Kidney (tissue), 13 donors: ENCODE measurements at regions not wholly inside any gene's neighbourhood (a gene's known extent, or its start where the extent isn't known, plus 50 kb on each side); places are given as distances from the start of the nearest gene placed in this dataset.

Source experiments
- DNase-seq, 5 donors: peaks; one replicate each; pipeline ENCODE4 v3.0.0-alpha.2; 2013 to 2020
- FAIRE-seq: peaks from 2 replicates; lab custom pipeline; 2012; peaks lifted over from hg19 to GRCh38; lab: Jason Lieb, UNC
- H3K27ac ChIP-seq, 2 donors: one replicate each; pipeline ENCODE4 v1.7.0; 2013; ENCODE audit warnings: low read depth in 2 of 2, low read length in 2 of 2, inconsistent platforms in 1 of 2
- H3K27me3 ChIP-seq: one replicate; pipeline ENCODE4 v1.7.1; 2013; ENCODE audit warnings: low read length, inconsistent platforms; ENCODE audit not compliant: control insufficient read depth, insufficient read depth
- H3K36me3 ChIP-seq, 3 donors: one replicate each; pipeline versions ENCODE4 v1.7.0 to v1.7.1; 2013; ENCODE audit warnings: low read length in 3 of 3, control low read depth in 1 of 3, inconsistent platforms in 1 of 3; ENCODE audit not compliant: insufficient read depth in 3 of 3, control insufficient read depth in 2 of 3
- H3K4me1 ChIP-seq, 3 donors: one replicate each; pipeline versions ENCODE4 v1.7.0 to v1.7.1; 2013; ENCODE audit warnings: low read length in 3 of 3, inconsistent platforms in 1 of 3, low read depth in 1 of 3; ENCODE audit not compliant: control insufficient read depth in 2 of 3, insufficient read depth in 2 of 3
- H3K4me3 ChIP-seq, 3 donors: one replicate each; pipeline versions ENCODE4 v1.7.0 to v1.8.1; 2013; ENCODE audit warnings: low read length in 3 of 3, control low read depth in 1 of 3, inconsistent platforms in 1 of 3
- H3K9ac ChIP-seq, 3 donors: one replicate each; pipeline versions ENCODE4 v1.7.0 to v1.7.1; 2013; ENCODE audit warnings: low read length in 3 of 3, control low read depth in 1 of 3, inconsistent platforms in 1 of 3
- H3K9me3 ChIP-seq, 3 donors: one replicate each; pipeline versions ENCODE4 v1.7.0 to v1.7.1; 2013; ENCODE audit warnings: low read length in 3 of 3, control low read depth in 1 of 3, inconsistent platforms in 1 of 3; ENCODE audit not compliant: control insufficient read depth in 2 of 3, insufficient read depth in 1 of 3
- CTCF ChIP-seq: IDR thresholded peaks from 3 replicates; pipeline ENCODE4 v1.5.1; 2012; ENCODE audit warnings: mild to moderate bottlenecking, moderate library complexity, borderline replicate concordance; ENCODE audit not compliant: insufficient read depth; ENCODE audit errors: extremely low read depth
- intact Hi-C: fragments of 100-400 bp; cut with DNase I; formaldehyde crosslinking; loops from one replicate; pipeline ENCODE4 v1.11.1; 2022
- donor health status: control.
- donor health status: control.
- donor health status: control.
- donor health status: control.
- donor health status: control.
- donor health status: DM: yes; HTN: yes; CAD: no.
- donor health status: Normal renal cell carcinoma (clear cell type).

GRCh38 chr12:59031313-59031712 is 111.0 kb upstream of the LRIG3 start:
- no peak overlapping the region for H3K9ac ChIP-seq
- peaks cover 0 to 6% (median 0%) of the 10 kb centered on the region in 3 donors for H3K4me1 ChIP-seq
- H3K9me3 ChIP-seq = no peaks in the 10 kb centered on the region
- H3K27ac ChIP-seq = no peak overlapping the region
- FAIRE-seq (no peak), DNase-seq (no peak)
- intact Hi-C loops = no loop called here
- H3K4me3 ChIP-seq = no peak overlapping the region
- no peaks in the 10 kb centered on the region for H3K36me3 ChIP-seq
- TF ChIP-seq CTCF = no peak
- no peaks in the 10 kb centered on the region for H3K27me3 ChIP-seq

- H3K4me3 ChIP-seq = no peak overlapping the region
- DNase-seq (peak in 1 of 5 donors; percentile 37), FAIRE-seq (no peak)
- H3K9me3 ChIP-seq = no peaks in the 10 kb centered on the region
- no peaks in the 10 kb centered on the region for H3K27me3 ChIP-seq
- intact Hi-C loops = no loop called here
- no peak overlapping the region for H3K9ac ChIP-seq
- peaks cover 0 to 6% (median 0%) of the 10 kb centered on the region in 3 donors for H3K4me1 ChIP-seq
- no peak overlapping the region for H3K27ac ChIP-seq
- no peaks in the 10 kb centered on the region for H3K36me3 ChIP-seq
- no peak for TF ChIP-seq CTCF
These were observed 110.1 kb upstream of the LRIG3 start for GRCh38 chr12:59030415-59030814.

GRCh38 chr12:59027199-59027598 is 106.9 kb upstream of the LRIG3 start:
- Histone ChIP-seq H3K27me3 (no peaks in the 10 kb centered on the region), H3K27ac (no peak overlapping the region), H3K4me1 (peaks cover 0 to 17% (median 0%) of the 10 kb centered on the region in 3 donors), H3K9ac (no peak overlapping the region), H3K9me3 (no peaks in the 10 kb centered on the region), H3K36me3 (no peaks in the 10 kb centered on the region), H3K4me3 (no peak overlapping the region)
- intact Hi-C loops = no loop called here
- no peak for FAIRE-seq
- DNase-seq = no peak
- TF ChIP-seq CTCF = no peak

- FAIRE-seq = no peak
These were observed 103.6 kb upstream of the LRIG3 start for GRCh38 chr12:59023861-59024424.

More at GRCh38 chr12:59023861-59024424, 103.6 kb upstream of the LRIG3 start:
- no peak overlapping the region for H3K27ac ChIP-seq
- H3K27me3 ChIP-seq = no peaks in the 10 kb centered on the region
- no peaks in the 10 kb centered on the region for H3K9me3 ChIP-seq
- H3K9ac ChIP-seq = no peak overlapping the region
- no peaks in the 10 kb centered on the region for H3K36me3 ChIP-seq
- H3K4me1 ChIP-seq = peaks cover 0 to 11% (median 0%) of the 10 kb centered on the region in 3 donors
- H3K4me3 ChIP-seq = no peak overlapping the region
- intact Hi-C loops = no loop called here
- TF ChIP-seq CTCF = no peak
- DNase-seq = no peak
